ENCODE measurements at regions not wholly inside any gene's neighbourhood (a gene's known extent, or its start where the extent isn't known, plus 50 kb on each side); places are given as distances from the start of the nearest gene placed in this dataset.

- Histone ChIP-seq H3K27me3 (ENCODE audit: insufficient read depth, low read length) (no peaks in the 10 kb centered on the region), H2AFZ (ENCODE audit: low read depth, low read length) (no peak overlapping the region), H3K36me3 (ENCODE audit: insufficient read depth, low read length) (no peaks in the 10 kb centered on the region), H3K9me3 (ENCODE audit: low read length) (no peaks in the 10 kb centered on the region), H3K4me1 (ENCODE audit: insufficient read depth, low read length) (peaks cover 15% of the 10 kb centered on the region), H3K4me3 (ENCODE audit: low read length) (no peak overlapping the region)
Measured at GRCh38 chr2:16136461-16137035, 196.2 kb downstream of the MYCN start.

- H2AFZ ChIP-seq (ENCODE audit: low read depth, low read length): no peak overlapping the region
- no peaks in the 10 kb centered on the region for H3K9me3 ChIP-seq (ENCODE audit: low read length)
- no peaks in the 10 kb centered on the region for H3K36me3 ChIP-seq (ENCODE audit: insufficient read depth, low read length)
- peaks cover 15% of the 10 kb centered on the region for H3K4me1 ChIP-seq (ENCODE audit: insufficient read depth, low read length)
- H3K4me3 ChIP-seq (ENCODE audit: low read length): no peak overlapping the region
- H3K27me3 ChIP-seq (ENCODE audit: insufficient read depth, low read length): no peaks in the 10 kb centered on the region
Measured at GRCh38 chr2:16135913-16136310, 195.6 kb downstream of the MYCN start.

- Histone ChIP-seq H2AFZ (ENCODE audit: low read depth, low read length) (no peak overlapping the region), H3K9me3 (ENCODE audit: low read length) (no peaks in the 10 kb centered on the region), H3K27me3 (ENCODE audit: insufficient read depth, low read length) (no peaks in the 10 kb centered on the region), H3K4me1 (ENCODE audit: insufficient read depth, low read length) (peaks cover 15% of the 10 kb centered on the region), H3K4me3 (ENCODE audit: low read length) (no peak overlapping the region), H3K36me3 (ENCODE audit: insufficient read depth, low read length) (no peaks in the 10 kb centered on the region)
Measured at GRCh38 chr2:16135196-16135912, 195.0 kb downstream of the MYCN start.

- no peak overlapping the region for H2AFZ ChIP-seq (ENCODE audit: low read depth, low read length)
- no peak overlapping the region for H3K4me3 ChIP-seq (ENCODE audit: low read length)
- H3K36me3 ChIP-seq (ENCODE audit: insufficient read depth, low read length): no peaks in the 10 kb centered on the region
- no peaks in the 10 kb centered on the region for H3K27me3 ChIP-seq (ENCODE audit: insufficient read depth, low read length)
- H3K4me1 ChIP-seq (ENCODE audit: insufficient read depth, low read length): peaks cover 15% of the 10 kb centered on the region
- no peaks in the 10 kb centered on the region for H3K9me3 ChIP-seq (ENCODE audit: low read length)
Measured at GRCh38 chr2:16134436-16135165, 194.3 kb downstream of the MYCN start.

GRCh38 chr2:16130906-16131400 is 190.6 kb downstream of the MYCN start:
- no peak overlapping the region for H2AFZ ChIP-seq (ENCODE audit: low read depth, low read length)
- no peak overlapping the region for H3K4me3 ChIP-seq (ENCODE audit: low read length)
- H3K4me1 ChIP-seq (ENCODE audit: insufficient read depth, low read length): peaks cover 9% of the 10 kb centered on the region
- no peaks in the 10 kb centered on the region for H3K27me3 ChIP-seq (ENCODE audit: insufficient read depth, low read length)
- H3K36me3 ChIP-seq (ENCODE audit: insufficient read depth, low read length): no peaks in the 10 kb centered on the region
- no peaks in the 10 kb centered on the region for H3K9me3 ChIP-seq (ENCODE audit: low read length)

- H3K4me1 ChIP-seq (ENCODE audit: insufficient read depth, low read length): peaks cover 13% of the 10 kb centered on the region
- H2AFZ ChIP-seq (ENCODE audit: low read depth, low read length): no peak overlapping the region
Measured at GRCh38 chr2:16130541-16130880, 190.2 kb downstream of the MYCN start.

GRCh38 chr2:16129716-16130540 is 189.6 kb downstream of the MYCN start:
- Histone ChIP-seq H3K4me3 (ENCODE audit: low read length) (no peak overlapping the region), H3K27me3 (ENCODE audit: insufficient read depth, low read length) (no peaks in the 10 kb centered on the region), H3K4me1 (ENCODE audit: insufficient read depth, low read length) (peaks cover 15% of the 10 kb centered on the region), H3K9me3 (ENCODE audit: low read length) (no peaks in the 10 kb centered on the region), H2AFZ (ENCODE audit: low read depth, low read length) (no peak overlapping the region), H3K36me3 (ENCODE audit: insufficient read depth, low read length) (no peaks in the 10 kb centered on the region)

More at GRCh38 chr2:16130541-16130880, 190.2 kb downstream of the MYCN start:
- no peak overlapping the region for H3K4me3 ChIP-seq (ENCODE audit: low read length)
- no peaks in the 10 kb centered on the region for H3K27me3 ChIP-seq (ENCODE audit: insufficient read depth, low read length)
- H3K36me3 ChIP-seq (ENCODE audit: insufficient read depth, low read length): no peaks in the 10 kb centered on the region
- H3K9me3 ChIP-seq (ENCODE audit: low read length): no peaks in the 10 kb centered on the region

GRCh38 chr2:16128746-16129610 is 188.6 kb downstream of the MYCN start:
- Histone ChIP-seq H2AFZ (ENCODE audit: low read depth, low read length) (no peak overlapping the region), H3K4me1 (ENCODE audit: insufficient read depth, low read length) (peaks cover 15% of the 10 kb centered on the region), H3K27me3 (ENCODE audit: insufficient read depth, low read length) (no peaks in the 10 kb centered on the region), H3K36me3 (ENCODE audit: insufficient read depth, low read length) (no peaks in the 10 kb centered on the region), H3K4me3 (ENCODE audit: low read length) (no peak overlapping the region), H3K9me3 (ENCODE audit: low read length) (no peaks in the 10 kb centered on the region)

GRCh38 chr2:16127958-16128357 is 187.6 kb downstream of the MYCN start:
- H2AFZ ChIP-seq (ENCODE audit: low read depth, low read length): no peak overlapping the region

GRCh38 chr2:16127276-16127940 is 187.1 kb downstream of the MYCN start:
- Histone ChIP-seq H3K4me1 (ENCODE audit: insufficient read depth, low read length) (peaks cover 15% of the 10 kb centered on the region), H3K27me3 (ENCODE audit: insufficient read depth, low read length) (no peaks in the 10 kb centered on the region), H3K9me3 (ENCODE audit: low read length) (no peaks in the 10 kb centered on the region), H2AFZ (ENCODE audit: low read depth, low read length) (no peak overlapping the region), H3K36me3 (ENCODE audit: insufficient read depth, low read length) (no peaks in the 10 kb centered on the region), H3K4me3 (ENCODE audit: low read length) (no peak overlapping the region)

More at GRCh38 chr2:16127958-16128357, 187.6 kb downstream of the MYCN start:
- H3K4me3 ChIP-seq (ENCODE audit: low read length): no peak overlapping the region
- H3K9me3 ChIP-seq (ENCODE audit: low read length): no peaks in the 10 kb centered on the region
- H3K36me3 ChIP-seq (ENCODE audit: insufficient read depth, low read length): no peaks in the 10 kb centered on the region
- no peaks in the 10 kb centered on the region for H3K27me3 ChIP-seq (ENCODE audit: insufficient read depth, low read length)
- peaks cover 15% of the 10 kb centered on the region for H3K4me1 ChIP-seq (ENCODE audit: insufficient read depth, low read length)

- Histone ChIP-seq H3K4me1 (ENCODE audit: insufficient read depth, low read length) (peaks cover 15% of the 10 kb centered on the region), H2AFZ (ENCODE audit: low read depth, low read length) (no peak overlapping the region), H3K4me3 (ENCODE audit: low read length) (no peak overlapping the region), H3K27me3 (ENCODE audit: insufficient read depth, low read length) (no peaks in the 10 kb centered on the region), H3K9me3 (ENCODE audit: low read length) (no peaks in the 10 kb centered on the region), H3K36me3 (ENCODE audit: insufficient read depth, low read length) (no peaks in the 10 kb centered on the region)
Measured at GRCh38 chr2:16126517-16127275, 186.3 kb downstream of the MYCN start.

All from neuron (in vitro differentiated cells).